TTC549 (cell line): ENCODE measurements at regions not wholly inside any gene's neighbourhood (a gene's known extent, or its start where the extent isn't known, plus 50 kb on each side); places are given as distances from the start of the nearest gene placed in this dataset.

Experiments used
- FAIRE-seq: peaks from 2 replicates; lab custom pipeline; 2012; peaks lifted over from hg19 to GRCh38; lab: Jason Lieb, UNC

DNA sequence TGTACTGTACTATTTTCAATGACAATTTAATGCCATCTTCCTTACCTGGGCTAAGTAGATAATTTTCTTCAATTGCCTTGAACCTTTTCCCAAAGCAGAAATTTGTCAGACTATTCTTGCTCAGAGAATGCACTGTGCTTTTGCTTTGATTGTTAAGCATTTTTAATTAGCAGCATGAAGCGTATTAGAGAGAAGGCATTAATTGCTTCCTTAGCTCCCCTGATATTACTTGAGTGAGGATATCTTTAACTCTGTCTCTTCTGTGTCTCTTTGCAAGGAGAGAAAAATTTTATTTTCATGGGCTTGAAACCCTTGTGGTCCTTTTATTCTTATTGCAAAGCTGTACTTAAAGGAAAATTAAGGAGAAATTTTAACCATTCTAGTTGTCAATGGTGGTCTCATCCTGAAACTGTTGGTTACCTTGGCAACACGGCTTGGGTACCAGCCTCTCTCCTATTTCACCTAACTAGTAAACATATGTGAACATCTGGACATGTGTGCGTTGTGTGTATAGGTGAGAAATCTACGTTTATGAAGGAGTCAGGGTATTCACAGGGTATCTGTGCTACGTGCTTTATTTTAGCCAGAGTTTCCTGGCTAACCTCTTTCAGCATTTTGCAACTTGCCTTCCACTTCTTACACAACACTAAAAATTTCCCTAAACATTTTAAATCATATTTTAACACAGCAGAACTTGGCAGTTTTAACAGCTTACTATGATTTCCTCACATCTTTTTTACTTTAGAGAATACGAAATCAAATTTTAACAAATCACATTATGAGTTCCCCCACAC is 225.5 kb downstream of the KLF5 start:
- no peak for FAIRE-seq

- no peak for FAIRE-seq
These were observed 224.8 kb downstream of the KLF5 start for GRCh38 chr13:73283636-73284035.

DNA sequence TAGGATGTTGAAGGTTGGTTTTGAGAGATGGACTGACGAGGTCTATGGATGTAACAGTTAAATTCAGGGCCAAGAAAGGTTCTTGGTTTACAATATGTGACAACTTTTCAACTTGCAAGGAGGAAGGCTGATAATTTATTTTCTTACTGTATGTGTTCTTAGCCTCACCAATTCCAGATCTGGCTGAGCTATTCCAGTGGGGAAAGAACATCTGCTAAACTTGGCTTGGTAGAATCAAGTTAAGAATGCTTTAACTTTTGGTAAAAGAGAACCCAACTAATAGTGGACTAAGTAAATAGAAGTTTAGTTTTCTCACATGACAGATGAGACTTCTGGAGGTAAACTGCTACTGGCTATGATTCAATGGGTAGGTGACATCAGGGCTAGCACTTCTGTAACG is 222.9 kb downstream of the KLF5 start:
- no peak for FAIRE-seq

GRCh38 chr13:73278186-73278585 is 219.4 kb downstream of the KLF5 start:
- no peak for FAIRE-seq

DNA sequence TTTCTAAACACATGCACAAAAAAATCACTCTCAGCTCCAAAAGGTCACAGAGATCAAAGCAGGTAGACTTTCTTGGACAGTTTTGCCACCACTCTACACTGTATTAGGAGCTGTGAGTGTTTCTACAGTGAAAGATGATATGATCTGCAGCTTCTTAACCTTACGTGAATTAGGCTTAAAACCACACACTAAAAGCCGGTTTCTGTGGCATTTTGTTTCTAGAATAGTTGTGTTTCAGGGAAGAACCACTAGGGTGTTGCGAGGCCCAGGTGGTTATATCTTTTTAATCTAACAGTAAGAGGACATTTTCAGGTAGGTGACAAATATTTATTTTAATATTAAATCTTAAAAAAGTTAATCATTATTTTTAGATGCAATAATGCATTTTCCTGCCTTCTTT is 216.4 kb downstream of the KLF5 start:
- no peak for FAIRE-seq

DNA sequence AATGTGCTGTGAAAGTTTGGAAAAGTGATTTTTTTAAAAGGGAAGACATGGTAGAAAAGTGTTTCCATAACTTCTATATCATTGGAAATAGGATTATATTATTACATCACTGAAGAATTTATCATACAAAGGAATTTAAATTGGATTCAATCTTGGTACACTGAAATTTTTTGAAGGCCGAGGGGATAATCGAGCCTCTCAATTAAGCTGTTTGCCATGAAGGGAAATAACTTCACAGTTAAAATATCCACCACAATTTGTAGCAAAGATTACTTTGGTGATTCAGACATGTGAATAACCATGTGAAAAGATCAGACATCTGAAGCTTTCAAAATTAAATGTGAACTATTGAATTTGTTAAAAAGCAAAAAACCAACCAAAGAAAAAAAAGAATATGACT is 215.3 kb downstream of the KLF5 start:
- FAIRE-seq, result no peak

DNA sequence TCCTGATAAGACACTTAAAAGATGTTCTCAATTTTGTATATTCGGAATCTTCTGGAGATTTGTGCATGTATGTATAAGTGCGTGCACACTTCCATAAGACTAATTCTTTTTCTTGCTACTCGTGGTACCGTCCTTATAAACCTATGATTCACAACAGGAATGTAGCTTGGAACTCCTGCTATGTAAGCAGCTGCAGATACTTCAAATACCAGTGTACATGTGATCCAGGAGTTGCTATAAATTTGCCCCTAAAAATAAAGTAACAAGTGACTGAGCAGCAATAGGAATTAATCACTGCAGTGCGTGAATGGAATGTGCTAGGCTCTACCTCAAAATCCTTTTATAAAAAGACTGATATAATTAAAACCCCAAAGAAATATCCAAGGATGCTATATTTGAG is 214.9 kb downstream of the KLF5 start:
- no peak for FAIRE-seq

- FAIRE-seq, result no peak
These were observed 214.5 kb downstream of the KLF5 start for GRCh38 chr13:73273276-73273675.

DNA sequence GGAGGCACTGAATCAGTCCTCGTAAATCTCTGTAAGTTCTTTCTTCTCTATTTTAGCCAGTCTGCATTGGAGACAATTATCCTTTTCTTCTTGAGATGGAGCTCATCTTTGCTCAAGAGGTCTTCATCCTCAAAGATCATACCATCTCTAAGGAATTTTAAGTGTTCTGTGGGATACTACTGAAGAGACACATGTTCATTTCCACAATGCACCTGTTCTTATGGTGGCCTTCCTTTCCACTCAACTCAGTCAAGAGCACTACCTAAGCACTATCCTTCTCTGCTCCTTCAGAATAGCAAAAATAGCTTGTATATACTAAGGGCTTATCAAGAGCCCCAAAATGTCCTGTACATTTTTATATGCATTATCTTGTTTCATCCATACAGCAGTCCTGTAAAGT is 214.0 kb downstream of the KLF5 start:
- FAIRE-seq, result no peak

- FAIRE-seq, result no peak
These were observed 209.5 kb downstream of the KLF5 start for GRCh38 chr13:73268306-73268705.

DNA sequence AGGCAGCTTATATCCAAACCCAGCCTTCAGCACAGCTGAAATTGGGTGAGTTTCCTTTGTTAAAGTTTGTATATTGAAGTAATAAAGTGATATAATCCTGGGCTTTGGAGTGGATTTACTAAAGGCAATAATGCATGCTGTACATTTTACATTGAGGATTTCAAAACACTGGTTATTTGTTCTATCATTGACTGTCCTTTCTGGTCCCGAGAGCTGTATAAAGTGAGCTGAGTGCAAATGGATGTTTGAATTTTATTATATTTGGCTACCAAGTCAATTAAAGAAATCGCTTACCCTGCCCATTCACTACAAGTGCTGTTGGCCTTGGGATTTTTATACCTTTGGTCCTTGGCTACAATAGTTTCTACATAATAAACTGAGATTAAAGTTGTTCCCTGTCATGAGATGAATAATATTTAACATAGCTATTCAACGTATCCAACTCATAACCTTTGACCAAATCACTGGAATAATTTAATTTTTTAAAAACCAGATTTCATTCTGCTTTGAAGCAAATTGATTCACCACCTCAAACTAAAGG is 207.9 kb downstream of the KLF5 start:
- no peak for FAIRE-seq

GRCh38 chr13:73262862-73263627 is 204.2 kb downstream of the KLF5 start:
- FAIRE-seq, result no peak

- FAIRE-seq, result no peak
These were observed 203.0 kb downstream of the KLF5 start for GRCh38 chr13:73261739-73262216.

DNA sequence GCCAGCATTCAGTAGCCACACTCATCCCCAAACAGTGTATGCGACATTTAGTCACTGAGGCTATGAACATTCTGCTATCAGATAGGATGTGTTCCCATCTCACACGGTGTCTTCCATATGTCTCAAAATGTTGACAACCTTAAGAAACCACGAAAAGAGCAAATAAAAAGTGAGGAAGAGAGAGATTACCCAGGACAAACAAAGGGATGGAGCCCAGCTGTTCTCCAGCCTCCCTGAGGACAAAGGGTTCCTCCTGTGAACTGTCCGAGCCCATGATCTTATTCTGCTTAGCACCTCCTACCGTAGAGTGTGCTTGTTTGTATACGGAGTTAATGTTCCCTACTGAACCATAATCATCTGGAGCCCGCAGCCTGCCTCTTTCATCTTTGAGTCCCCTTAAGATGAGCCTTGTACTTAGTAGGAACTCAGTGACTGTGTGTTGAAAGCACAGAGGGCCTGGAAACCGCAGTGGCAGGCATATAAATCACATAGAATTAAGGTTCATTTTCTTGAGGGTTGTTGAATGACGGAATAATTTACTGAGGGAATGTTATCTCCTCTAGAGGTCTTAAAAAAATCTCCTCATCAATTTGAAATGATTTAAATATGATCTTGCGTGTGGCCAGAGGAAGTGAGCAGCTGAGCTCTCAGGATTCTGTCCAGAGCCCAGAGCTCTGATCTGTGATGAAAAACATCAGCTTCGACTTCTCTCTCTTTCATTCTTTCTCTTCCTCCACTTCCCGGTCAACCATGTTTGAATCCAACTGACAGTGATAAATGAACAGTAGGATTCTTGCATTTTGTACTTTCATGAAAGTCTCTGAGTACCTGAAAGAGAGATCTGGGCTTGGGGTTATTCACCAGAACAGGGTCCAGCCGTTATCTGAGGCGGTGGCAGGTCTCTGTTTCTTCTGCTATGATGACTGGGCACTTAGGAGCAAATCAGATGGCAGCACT is 200.5 kb downstream of the KLF5 start:
- no peak for FAIRE-seq

DNA sequence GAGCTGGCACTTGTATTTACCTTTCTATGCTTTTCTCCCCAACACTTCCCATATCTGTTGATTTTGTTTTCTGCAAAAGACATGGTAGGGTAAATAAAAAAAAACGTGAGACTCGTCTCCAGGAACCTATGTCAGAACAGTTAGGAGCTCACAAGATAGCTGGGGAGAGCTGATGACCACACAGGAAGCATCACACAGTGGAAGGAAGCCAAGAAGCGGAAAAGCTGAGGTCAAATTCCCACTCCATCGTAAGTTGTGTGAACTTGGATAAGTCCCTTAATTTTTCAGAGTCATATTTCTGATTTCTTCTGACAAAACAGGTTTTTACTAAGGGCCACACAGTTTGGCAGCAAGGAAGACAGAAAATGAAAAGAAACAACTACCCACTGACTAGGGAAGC is 199.6 kb downstream of the KLF5 start:
- no peak for FAIRE-seq

- FAIRE-seq, result no peak
These were observed 196.0 kb downstream of the KLF5 start for GRCh38 chr13:73254827-73255226.

GRCh38 chr13:73251626-73252265 is 192.9 kb downstream of the KLF5 start:
- FAIRE-seq, result no peak

- FAIRE-seq, result no peak
These were observed 191.3 kb downstream of the KLF5 start for GRCh38 chr13:73250061-73250460.

GRCh38 chr13:73248711-73249580 is 190.1 kb downstream of the KLF5 start:
- FAIRE-seq, result no peak

DNA sequence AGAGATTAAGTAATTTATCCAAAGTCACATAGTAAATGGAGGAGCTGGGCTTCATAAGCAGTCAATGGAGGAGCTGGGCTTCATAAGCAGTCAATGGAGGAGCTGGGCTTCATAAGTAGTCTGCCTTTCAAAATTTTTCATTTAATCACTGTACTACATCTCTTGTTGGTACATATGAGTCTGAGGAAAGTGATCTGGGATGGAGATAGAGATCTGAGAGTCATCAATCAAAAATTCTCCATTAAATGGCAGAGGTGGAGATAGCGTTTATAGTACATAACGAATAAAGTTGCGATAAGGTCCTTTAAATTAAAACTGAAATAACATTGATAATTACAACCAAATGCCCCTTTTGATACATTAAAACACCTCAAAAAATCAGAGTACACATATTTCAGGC is 189.3 kb downstream of the KLF5 start:
- FAIRE-seq, result no peak

- no peak for FAIRE-seq
These were observed 186.4 kb downstream of the KLF5 start for GRCh38 chr13:73245246-73245645.
